IPS DF 6.9 (cell line): ENCODE measurements at regions not wholly inside any gene's neighbourhood (a gene's known extent, or its start where the extent isn't known, plus 50 kb on each side); places are given as distances from the start of the nearest gene placed in this dataset.

Source experiments
- DNase-seq: peaks from one replicate; pipeline ENCODE4 v3.0.0-alpha.2; 2013; ENCODE audit warnings: low read depth, low spot score
- H3K27ac ChIP-seq: one replicate; pipeline ENCODE4 v1.5.1; 2013; ENCODE audit warnings: low read length, control low read depth
- H3K27me3 ChIP-seq: 2 replicates; pipeline ENCODE4 v1.6.1; 2013; ENCODE audit warnings: mild to moderate bottlenecking, low read length; ENCODE audit not compliant: control insufficient read depth, insufficient read depth
- H3K36me3 ChIP-seq: 2 replicates; pipeline ENCODE4 v1.6.1; 2013; ENCODE audit warnings: low read length; ENCODE audit not compliant: control insufficient read depth, insufficient read depth
- H3K4me1 ChIP-seq: 2 replicates; pipeline ENCODE4 v1.6.1; 2013; ENCODE audit warnings: low read length; ENCODE audit not compliant: control insufficient read depth, insufficient read depth
- H3K4me3 ChIP-seq: 2 replicates; pipeline ENCODE4 v1.5.1; 2013; ENCODE audit warnings: mild to moderate bottlenecking, low read length
- H3K9me3 ChIP-seq: 2 replicates; pipeline ENCODE4 v1.6.1; 2013; ENCODE audit warnings: low read length, inconsistent platforms; ENCODE audit not compliant: control insufficient read depth, insufficient read depth
- WGBS: extraction: QIAGEN DNeasy Blood & Tissue Kit; methylation state at CpG from one replicate; pipeline ENCODE4 v1.1.7; 2013; ENCODE audit warnings: mixed read lengths, missing lambda C conversion rate; ENCODE audit not compliant: insufficient read length, insufficient coverage; 5-methylcytosine and 5-hydroxymethylcytosine counted together

DNA sequence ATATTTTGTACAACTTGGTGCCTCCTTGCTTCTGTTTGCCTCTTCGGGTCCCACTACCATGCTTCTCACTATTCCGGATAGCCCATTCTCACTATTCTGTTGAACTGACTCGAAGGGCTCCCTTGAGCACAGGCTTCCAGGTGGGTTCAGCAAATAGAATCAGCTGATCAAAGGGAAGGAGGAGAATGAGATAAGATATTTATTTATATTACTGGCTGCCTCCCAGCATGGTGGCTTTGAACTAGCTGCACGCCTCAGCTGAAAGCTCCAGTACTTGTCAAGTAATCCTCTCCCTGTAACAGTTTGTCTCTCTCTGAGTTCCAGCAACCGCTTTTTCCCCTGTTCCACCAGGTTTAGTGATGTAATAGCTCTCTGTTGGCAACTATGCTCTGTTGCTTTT lies 187.8 kb upstream of the HNRNPA3 start:
- WGBS = no CpG with 5 or more reads among the region's 5 CpGs
- no peaks in the 10 kb centered on the region for H3K27me3 ChIP-seq
- DNase-seq = no peak

DNA sequence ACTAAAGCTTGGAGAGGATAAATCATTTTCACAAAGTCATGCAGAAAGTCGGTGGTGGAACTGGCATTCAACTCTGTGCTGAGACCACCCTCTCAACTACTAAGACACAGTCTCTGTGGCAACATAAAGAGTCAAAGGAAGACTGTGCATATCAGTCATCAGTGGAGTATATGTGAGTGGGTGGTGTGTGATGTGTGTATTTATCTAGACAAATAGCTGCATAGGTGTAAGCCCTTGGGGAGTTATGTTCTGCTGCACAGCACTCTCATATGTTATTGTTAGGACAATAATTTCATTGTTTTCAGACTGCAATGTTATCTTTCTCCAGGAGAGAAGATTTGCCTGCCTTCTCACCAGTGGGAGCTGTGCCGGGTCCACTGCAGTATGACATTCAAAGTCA lies 186.3 kb upstream of the HNRNPA3 start:
- H3K27me3 ChIP-seq = no peaks in the 10 kb centered on the region
- WGBS = no CpG with 5 or more reads among the region's 2 CpGs
- H3K4me3 ChIP-seq = no peak overlapping the region
- no peak for DNase-seq
- no peaks in the 10 kb centered on the region for H3K4me1 ChIP-seq
- no peaks in the 10 kb centered on the region for H3K36me3 ChIP-seq
- no peaks in the 10 kb centered on the region for H3K9me3 ChIP-seq
- H3K27ac ChIP-seq = no peak overlapping the region

More for the DNA sequence above, 187.8 kb upstream of the HNRNPA3 start:
- no peaks in the 10 kb centered on the region for H3K4me1 ChIP-seq
- no peaks in the 10 kb centered on the region for H3K9me3 ChIP-seq
- H3K27ac ChIP-seq = no peak overlapping the region
- H3K36me3 ChIP-seq = no peaks in the 10 kb centered on the region
- H3K4me3 ChIP-seq = no peak overlapping the region

DNA sequence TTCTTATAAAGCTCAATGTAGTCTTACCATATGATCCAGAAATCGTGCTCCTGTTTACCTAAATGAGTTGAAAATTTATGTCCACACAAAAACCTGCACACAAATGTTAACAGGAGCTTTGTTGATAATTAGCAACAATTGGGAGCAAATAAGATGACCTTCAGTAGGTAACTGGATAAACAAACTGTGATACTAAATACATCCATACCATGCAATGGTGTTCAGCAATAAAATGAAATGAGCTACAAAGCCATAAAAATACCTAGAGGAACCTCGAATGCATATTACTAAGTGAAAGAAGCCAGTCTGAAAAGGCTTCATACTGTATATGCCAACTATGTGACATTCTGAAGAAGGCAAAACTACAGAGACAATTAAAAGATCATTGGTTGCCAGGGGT lies 185.6 kb upstream of the HNRNPA3 start:
- Histone ChIP-seq H3K4me1 (no peaks in the 10 kb centered on the region), H3K4me3 (no peak overlapping the region), H3K27me3 (no peaks in the 10 kb centered on the region), H3K27ac (no peak overlapping the region), H3K9me3 (no peaks in the 10 kb centered on the region), H3K36me3 (no peaks in the 10 kb centered on the region)
- WGBS = no CpG with 5 or more reads among the region's 2 CpGs
- DNase-seq = no peak

DNA sequence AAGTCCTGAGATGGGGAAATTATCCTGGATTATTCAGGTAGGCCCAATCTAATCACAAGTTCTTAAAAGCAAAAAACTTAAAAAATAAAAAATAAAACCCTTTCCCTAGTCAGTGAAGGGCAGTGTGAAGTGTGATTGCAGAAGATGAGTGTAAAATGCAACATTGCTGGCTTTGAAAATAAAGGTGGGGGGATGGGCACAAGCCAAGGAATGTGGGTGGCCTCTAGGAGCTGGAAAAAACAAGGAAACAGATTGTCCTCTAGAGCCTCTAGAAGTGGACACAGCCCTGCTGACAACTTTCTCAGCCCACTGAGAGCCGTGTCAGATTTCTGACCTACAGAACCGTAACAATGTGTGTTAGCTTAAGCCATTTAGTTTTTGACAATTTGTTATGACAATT lies 184.3 kb upstream of the HNRNPA3 start:
- no peak overlapping the region for H3K4me3 ChIP-seq
- no CpG with 5 or more reads among the region's 2 CpGs for WGBS
- H3K9me3 ChIP-seq = no peaks in the 10 kb centered on the region
- H3K27ac ChIP-seq = no peak overlapping the region
- H3K27me3 ChIP-seq = no peaks in the 10 kb centered on the region
- H3K4me1 ChIP-seq = no peaks in the 10 kb centered on the region
- DNase-seq = no peak
- H3K36me3 ChIP-seq = no peaks in the 10 kb centered on the region

DNA sequence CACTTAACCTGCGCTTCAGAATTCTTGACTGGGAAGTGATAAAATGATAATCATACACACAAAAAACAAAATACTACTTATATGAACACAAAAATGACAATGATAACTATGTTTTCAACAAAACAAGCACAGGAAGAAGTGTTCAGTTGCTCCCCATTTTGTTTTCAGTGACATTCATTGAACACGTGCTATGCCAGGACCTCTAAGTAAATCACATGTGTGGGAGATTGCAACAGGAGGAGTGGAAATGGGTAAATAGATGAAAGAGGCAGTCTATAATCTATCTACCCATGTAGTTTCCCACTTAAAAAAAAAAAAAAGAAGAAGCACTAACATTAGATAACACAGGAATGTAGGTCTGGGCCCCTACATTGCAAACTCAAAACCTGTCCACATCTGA lies 183.5 kb upstream of the HNRNPA3 start:
- Histone ChIP-seq H3K4me3 (no peak overlapping the region), H3K36me3 (no peaks in the 10 kb centered on the region), H3K27ac (no peak overlapping the region), H3K27me3 (no peaks in the 10 kb centered on the region), H3K9me3 (no peaks in the 10 kb centered on the region), H3K4me1 (no peaks in the 10 kb centered on the region)
- DNase-seq = no peak
- WGBS = no CpG with 5 or more reads among the region's 2 CpGs

DNA sequence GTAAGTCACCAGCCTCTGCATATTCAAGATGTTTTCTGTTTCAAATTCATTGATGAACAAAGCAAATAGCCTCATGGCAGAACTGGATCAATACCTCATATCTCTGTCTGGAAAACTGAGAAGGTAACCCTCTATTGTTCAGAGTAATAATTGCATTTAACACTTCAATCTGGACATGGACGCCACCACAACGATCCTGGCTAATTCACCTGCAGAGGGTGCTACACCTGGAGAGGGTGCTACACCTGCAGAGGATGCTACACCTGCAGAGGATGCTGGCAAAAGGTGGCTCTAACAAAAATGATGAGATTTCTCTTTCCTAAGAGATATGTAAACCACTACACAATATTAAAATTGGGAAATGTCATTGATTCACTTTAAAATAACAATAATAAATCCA lies 183.1 kb upstream of the HNRNPA3 start:
- no peak overlapping the region for H3K4me3 ChIP-seq
- WGBS = no CpG with 5 or more reads among the region's 2 CpGs
- no peaks in the 10 kb centered on the region for H3K9me3 ChIP-seq
- H3K4me1 ChIP-seq = no peaks in the 10 kb centered on the region
- peak; percentile 29 for DNase-seq
- no peaks in the 10 kb centered on the region for H3K27me3 ChIP-seq
- H3K36me3 ChIP-seq = no peaks in the 10 kb centered on the region
- H3K27ac ChIP-seq = no peak overlapping the region

DNA sequence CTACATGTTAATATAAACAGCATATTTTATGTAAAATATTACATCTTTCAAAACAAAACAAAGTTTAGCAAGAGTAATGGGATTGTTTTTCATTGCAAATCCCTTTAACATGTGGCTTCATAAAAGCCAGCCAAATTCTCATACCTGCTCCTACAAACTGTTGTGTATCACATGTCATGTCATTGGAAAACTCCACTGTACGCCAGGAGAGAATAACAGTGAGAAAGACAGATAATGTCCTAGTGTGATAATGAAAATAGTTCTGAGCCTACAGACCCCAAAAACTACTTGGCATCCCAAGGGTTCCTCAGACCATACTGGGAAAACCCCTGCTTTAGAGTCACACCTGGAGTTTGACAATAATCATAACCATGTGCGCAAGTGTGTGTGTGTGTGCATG lies 182.7 kb upstream of the HNRNPA3 start:
- Histone ChIP-seq H3K27ac (no peak overlapping the region), H3K27me3 (no peaks in the 10 kb centered on the region), H3K9me3 (no peaks in the 10 kb centered on the region), H3K4me3 (no peak overlapping the region), H3K36me3 (no peaks in the 10 kb centered on the region), H3K4me1 (no peaks in the 10 kb centered on the region)
- WGBS = no CpG with 5 or more reads among the region's 2 CpGs
- no peak for DNase-seq

DNA sequence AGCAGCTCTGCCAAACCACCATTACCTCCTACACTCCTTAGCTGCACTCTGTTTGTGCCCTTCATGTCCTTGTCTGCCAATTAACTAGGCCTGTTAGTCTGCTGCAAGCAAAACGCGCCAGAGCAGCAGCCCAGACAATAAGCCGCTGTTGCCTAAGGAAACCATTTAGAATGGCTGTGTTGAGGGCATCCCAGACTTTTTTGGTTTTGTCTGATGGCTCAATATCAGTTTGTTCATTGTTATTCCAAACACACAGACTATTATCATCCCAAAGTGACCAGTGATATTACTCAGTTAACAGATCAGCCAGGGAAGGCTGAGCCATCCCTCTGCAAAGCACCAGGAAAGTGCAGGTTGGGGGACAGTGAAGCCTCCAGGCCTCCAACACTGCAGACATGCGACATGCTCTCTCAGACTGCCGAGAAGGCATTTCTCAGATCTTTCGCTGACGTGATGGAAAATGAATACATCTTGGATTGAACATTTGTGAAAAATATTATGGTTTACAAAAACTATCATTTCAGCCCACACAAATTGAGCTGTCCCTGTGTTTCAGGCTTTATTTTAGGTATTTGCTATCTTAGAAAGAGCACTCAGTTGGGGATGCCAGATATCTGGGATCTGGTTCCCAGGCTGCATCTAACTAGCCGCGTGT lies 182.0 kb upstream of the HNRNPA3 start:
- Histone ChIP-seq H3K36me3 (no peaks in the 10 kb centered on the region), H3K27ac (no peak overlapping the region), H3K4me1 (no peaks in the 10 kb centered on the region), H3K27me3 (no peaks in the 10 kb centered on the region), H3K4me3 (no peak overlapping the region), H3K9me3 (no peaks in the 10 kb centered on the region)
- no CpG with 5 or more reads among the region's 9 CpGs for WGBS
- DNase-seq = no peak

DNA sequence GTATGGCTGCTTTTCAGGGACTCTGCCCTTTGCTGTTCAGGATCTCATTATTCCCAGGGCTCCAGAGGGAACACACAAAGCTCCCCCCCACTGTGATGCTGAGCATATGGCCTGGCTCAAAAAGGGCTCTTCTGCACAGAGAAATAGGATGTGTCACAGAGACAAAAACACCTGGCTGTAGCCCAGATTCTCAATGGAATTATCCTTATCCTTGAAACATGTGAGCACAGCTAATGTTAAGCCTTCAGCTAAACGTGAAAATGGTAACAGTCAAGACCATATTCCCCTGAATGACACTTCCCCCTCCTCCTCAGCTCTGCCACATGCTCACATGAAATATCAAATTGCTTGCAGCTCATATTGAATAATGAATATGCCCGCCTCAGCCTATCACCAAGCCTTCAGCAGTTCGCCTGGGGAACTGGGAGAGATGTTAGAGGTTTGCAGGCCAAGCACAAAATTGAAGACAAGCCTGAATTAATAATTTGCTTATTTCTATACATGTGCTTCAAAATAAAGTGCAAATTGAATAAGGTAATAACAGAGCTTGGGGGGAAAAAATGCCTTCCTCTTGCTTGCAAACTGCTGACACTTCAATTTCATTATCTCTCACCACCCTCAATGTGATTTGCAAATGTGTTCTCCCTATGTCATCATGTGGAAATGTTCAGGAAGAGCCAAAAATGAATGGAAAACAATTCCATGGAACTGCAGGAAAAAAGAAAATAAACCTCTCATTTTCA lies 181.0 kb upstream of the HNRNPA3 start:
- WGBS = no CpG with 5 or more reads among the region's 3 CpGs
- no peak for DNase-seq

DNA sequence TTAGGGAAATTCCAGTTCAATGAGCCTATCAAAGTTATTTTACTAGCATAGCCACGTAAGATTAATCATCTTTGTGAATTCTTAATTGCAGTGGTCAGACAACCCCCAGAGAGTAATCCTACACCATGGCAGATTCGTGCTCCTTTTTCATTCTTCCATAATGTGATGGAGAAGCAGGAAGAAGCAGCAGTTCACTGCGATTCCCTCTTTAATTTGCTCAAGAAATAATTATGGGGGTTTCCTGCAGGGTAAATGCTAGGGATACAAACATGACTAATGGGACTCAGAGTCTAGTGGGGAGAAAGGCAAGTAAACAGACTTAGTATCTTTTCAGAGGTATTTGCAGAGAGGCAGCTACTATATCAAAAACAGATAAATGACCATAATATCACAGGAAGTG lies 175.8 kb upstream of the HNRNPA3 start:
- Histone ChIP-seq H3K36me3 (no peaks in the 10 kb centered on the region), H3K4me3 (no peak overlapping the region), H3K9me3 (no peaks in the 10 kb centered on the region), H3K27me3 (no peaks in the 10 kb centered on the region), H3K4me1 (no peaks in the 10 kb centered on the region), H3K27ac (no peak overlapping the region)
- no CpG with 5 or more reads among the region's 3 CpGs for WGBS
- DNase-seq = no peak

More for the DNA sequence above, 181.0 kb upstream of the HNRNPA3 start:
- Histone ChIP-seq H3K27ac (no peak overlapping the region), H3K4me3 (no peak overlapping the region), H3K36me3 (no peaks in the 10 kb centered on the region), H3K27me3 (no peaks in the 10 kb centered on the region), H3K9me3 (no peaks in the 10 kb centered on the region), H3K4me1 (no peaks in the 10 kb centered on the region)

DNA sequence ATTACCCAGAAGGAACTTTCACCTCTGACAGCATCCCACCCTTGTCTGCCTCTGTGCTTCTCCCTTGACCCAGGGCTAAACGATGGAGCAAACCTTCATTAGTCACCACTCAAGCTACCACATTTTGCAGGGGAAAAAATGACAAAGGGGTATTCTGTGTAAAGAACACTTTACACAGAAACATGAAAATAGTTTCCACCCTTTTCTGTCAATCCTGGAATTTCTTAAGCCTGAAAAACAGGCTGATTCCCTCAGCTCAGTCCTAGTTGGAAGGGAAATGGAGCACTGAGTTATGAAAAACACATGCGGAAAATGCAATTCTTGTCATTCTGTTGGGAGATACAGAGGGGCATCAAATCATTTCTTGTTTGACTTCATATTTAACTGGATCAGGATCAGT lies 175.0 kb upstream of the HNRNPA3 start:
- Histone ChIP-seq H3K9me3 (no peaks in the 10 kb centered on the region), H3K27ac (no peak overlapping the region), H3K4me1 (no peaks in the 10 kb centered on the region), H3K36me3 (no peaks in the 10 kb centered on the region), H3K4me3 (no peak overlapping the region), H3K27me3 (no peaks in the 10 kb centered on the region)
- WGBS = no CpG with 5 or more reads among the region's 2 CpGs
- DNase-seq = no peak
